HG03520 (cell line): ENCODE measurements at regions not wholly inside any gene's neighbourhood (a gene's known extent, or its start where the extent isn't known, plus 50 kb on each side); places are given as distances from the start of the nearest gene placed in this dataset.

Experiments used
- ATAC-seq: cut with Tn5 transposase; IDR thresholded peaks from one replicate; pipeline ENCODE4 v1.9.1; 2021; ENCODE audit warnings: mild to moderate bottlenecking, moderate library complexity; ENCODE audit not compliant: unreplicated experiment

GRCh38 chr16:79272141-79272577 is 328.4 kb downstream of the MAF start:
- ATAC-seq = no peak

GRCh38 chr16:79271583-79271982 is 329.0 kb downstream of the MAF start:
- ATAC-seq = no peak

- ATAC-seq = no peak
Measured at GRCh38 chr16:79270011-79270410, 330.5 kb downstream of the MAF start.

- peak; percentile 92 for ATAC-seq
Measured at GRCh38 chr16:79269211-79269863, 331.2 kb downstream of the MAF start.

- ATAC-seq = no peak
Measured at GRCh38 chr16:79267781-79268180, 332.8 kb downstream of the MAF start.

GRCh38 chr16:79267146-79267545 is 333.4 kb downstream of the MAF start:
- ATAC-seq = no peak

- no peak for ATAC-seq
Measured at GRCh38 chr16:79265701-79266100, 334.8 kb downstream of the MAF start.

GRCh38 chr16:79265196-79265595 is 335.3 kb downstream of the MAF start:
- ATAC-seq = no peak

GRCh38 chr16:79264237-79265109 is 336.1 kb downstream of the MAF start:
- ATAC-seq = no peak

- no peak for ATAC-seq
Measured at GRCh38 chr16:79263425-79263824, 337.1 kb downstream of the MAF start.
